Spleen (tissue), 11 donors: ENCODE measurements at regions not wholly inside any gene's neighbourhood (a gene's known extent, or its start where the extent isn't known, plus 50 kb on each side); places are given as distances from the start of the nearest gene placed in this dataset.

Source experiments
- DNase-seq: peaks from one replicate; pipeline ENCODE4 v3.0.0-alpha.2; 2020
- H3K27ac ChIP-seq, 8 donors: fragments of 200-600 bp; sonication (generic) in 7 of 8; 1 replicate in 4 of 8; 2 replicates in 4 of 8; pipeline versions ENCODE4 v1.5.0 to v1.8.0; 2016 to 2021; ENCODE audit warnings: inconsistent platforms in 4 of 8, mild to moderate bottlenecking in 4 of 8, moderate library complexity in 1 of 8
- H3K27me3 ChIP-seq, 7 donors: fragments of 200-600 bp; sonication (generic) in 6 of 7; replicated peaks in 1 of 7; 1 replicate in 4 of 7; 2 replicates in 3 of 7; pipeline versions ENCODE4 v1.5.0 to v1.8.0; 2016 to 2021; ENCODE audit warnings: inconsistent platforms in 3 of 7, mild to moderate bottlenecking in 1 of 7
- H3K36me3 ChIP-seq, 6 donors: fragments of 200-600 bp; sonication (generic) in 5 of 6; 1 replicate in 4 of 6; 2 replicates in 2 of 6; pipeline versions ENCODE4 v1.5.0 to v1.8.0; 2016 to 2021; ENCODE audit warnings: inconsistent platforms in 2 of 6
- H3K4me1 ChIP-seq, 6 donors: fragments of 200-600 bp; sonication (generic) in 5 of 6; 1 replicate in 3 of 6; 2 replicates in 3 of 6; pipeline versions ENCODE4 v1.5.0 to v1.8.0; 2016 to 2021; ENCODE audit warnings: inconsistent platforms in 3 of 6
- H3K4me3 ChIP-seq, 8 donors: fragments of 200-600 bp; sonication (generic) in 7 of 8; 1 replicate in 4 of 8; 2 replicates in 4 of 8; pipeline versions ENCODE4 v1.5.0 to v1.8.0; 2016 to 2021; ENCODE audit warnings: inconsistent platforms in 4 of 8, mild to moderate bottlenecking in 4 of 8, moderate library complexity in 2 of 8
- H3K9me3 ChIP-seq, 8 donors: fragments of 200-600 bp; sonication (generic) in 7 of 8; 1 replicate in 4 of 8; 2 replicates in 4 of 8; pipeline versions ENCODE4 v1.5.0 to v1.8.0; 2016 to 2021; ENCODE audit warnings: inconsistent platforms in 4 of 8
- CTCF ChIP-seq, 11 experiments: fragments of 200-600 bp in 7 of 11; fragments of 450-650 bp in 4 of 11; sonication (generic) in 4 of 11; IDR thresholded peaks in 8 of 11; conservative IDR thresholded peaks in 3 of 11; 1 replicate in 7 of 11; 2 replicates in 4 of 11; pipeline versions ENCODE4 v1.4.0 to v1.8.0; 2016 to 2021; ENCODE audit warnings: antibody characterized with exemption in 11 of 11, inconsistent platforms in 4 of 11, mild to moderate bottlenecking in 1 of 11
- POLR2A ChIP-seq, 3 donors: fragments of 450-650 bp; IDR thresholded peaks; one replicate each; pipeline ENCODE4 v1.5.1; 2017; ENCODE audit warnings: antibody characterized with exemption in 3 of 3, mild to moderate bottlenecking in 1 of 3
- POLR2AphosphoS5 ChIP-seq, 3 donors: sonication (generic); formaldehyde crosslinking; IDR thresholded peaks; one replicate each; pipeline ENCODE4 v1.5.1; 2017; ENCODE audit warnings: antibody characterized with exemption in 3 of 3
- WGBS, 5 donors: extraction: QIAGEN DNeasy Blood & Tissue Kit in 3 of 5; methylation state at CpG; one replicate each; pipeline versions ENCODE4 v1.1.5 to v1.1.7; 2013 to 2018; 5-methylcytosine and 5-hydroxymethylcytosine counted together
- intact Hi-C: fragments of 100-400 bp; cut with DNase I; formaldehyde crosslinking; loops from one replicate; pipeline ENCODE4 v1.15.0; 2023; ENCODE audit warnings: low total_unique reads
- donor health status: healthy with polysubstance abuse.
- donor health status: DM: no; HTN: no; CAD: no; lungs with moderate emphysema.
- donor health status: DM: no; HTN: no; CAD: no.
- donor health status: Bipolar disorder and iron deficiency.
- donor health status: healthy.
- donor health status: DM: no; HTN: no; CAD: no.
- donor health status: DM: yes; HTN: yes; CAD: no.

- no peak for DNase-seq
- no peak for TF ChIP-seq POLR2A (IDR thresholded peaks at IDR 0.05)
- TF ChIP-seq CTCF (IDR thresholded peaks at IDR 0.05 in 8 of 11, conservative IDR thresholded peaks at IDR 0.05 in 3 of 11): no peak
- TF ChIP-seq POLR2AphosphoS5 (IDR thresholded peaks at IDR 0.05): no peak
- WGBS, 5 donors: 91 to 96% (median 92%) methylated on average over 3 of the region's 3 CpGs
- Histone ChIP-seq H3K36me3 (no peaks in the 10 kb centered on the region), H3K4me3 (no peak overlapping the region), H3K4me1 (no peaks in the 10 kb centered on the region), H3K9me3 (no peaks in the 10 kb centered on the region), H3K27me3 (peaks cover 0 to 6% (median 0%) of the 10 kb centered on the region in 7 donors), H3K27ac (no peak overlapping the region)
- intact Hi-C loops: no loop called here
Observed at GRCh38 chr15:58235961-58236360, 97.8 kb downstream of the AQP9 start.

GRCh38 chr15:58240191-58240932, 102.2 kb downstream of the AQP9 start:
- H3K36me3 ChIP-seq: no peaks in the 10 kb centered on the region
- no peak overlapping the region for H3K27ac ChIP-seq
- no peaks in the 10 kb centered on the region for H3K4me1 ChIP-seq
- 89 to 96% (median 90%) methylated on average over 9 of the region's 9 CpGs for WGBS, 5 donors
- H3K27me3 ChIP-seq: no peaks in the 10 kb centered on the region
- no peak overlapping the region for H3K4me3 ChIP-seq
- no peaks in the 10 kb centered on the region for H3K9me3 ChIP-seq
- DNase-seq: no peak
- intact Hi-C loops: no loop called here
- TF ChIP-seq CTCF (IDR thresholded peaks at IDR 0.05 in 8 of 11, conservative IDR thresholded peaks at IDR 0.05 in 3 of 11) (no peak), POLR2AphosphoS5 (IDR thresholded peaks at IDR 0.05) (no peak), POLR2A (IDR thresholded peaks at IDR 0.05) (no peak)

GRCh38 chr15:58241872-58242271, 103.7 kb downstream of the AQP9 start:
- intact Hi-C loops: no loop called here
- no peaks in the 10 kb centered on the region for H3K9me3 ChIP-seq
- WGBS, 5 donors: 79 to 87% (median 81%) methylated on average over 7 of the region's 7 CpGs
- H3K4me1 ChIP-seq: no peaks in the 10 kb centered on the region
- H3K27me3 ChIP-seq: no peaks in the 10 kb centered on the region
- H3K36me3 ChIP-seq: no peaks in the 10 kb centered on the region
- H3K4me3 ChIP-seq: no peak overlapping the region
- TF ChIP-seq POLR2AphosphoS5 (IDR thresholded peaks at IDR 0.05): no peak
- no peak for TF ChIP-seq POLR2A (IDR thresholded peaks at IDR 0.05)
- TF ChIP-seq CTCF (IDR thresholded peaks at IDR 0.05 in 8 of 11, conservative IDR thresholded peaks at IDR 0.05 in 3 of 11): no peak
- H3K27ac ChIP-seq: no peak overlapping the region
- DNase-seq: no peak

GRCh38 chr15:58243070-58243469, 104.9 kb downstream of the AQP9 start:
- H3K4me1 ChIP-seq: peaks cover 0 to 7% (median under 1%) of the 10 kb centered on the region in 6 donors
- WGBS, 5 donors: 65 to 73% (median 72%) methylated on average over 7 of the region's 7 CpGs
- no peak for TF ChIP-seq POLR2AphosphoS5 (IDR thresholded peaks at IDR 0.05)
- no peak for TF ChIP-seq POLR2A (IDR thresholded peaks at IDR 0.05)
- TF ChIP-seq CTCF (IDR thresholded peaks at IDR 0.05 in 8 of 11, conservative IDR thresholded peaks at IDR 0.05 in 3 of 11): no peak
- DNase-seq: no peak
- no peaks in the 10 kb centered on the region for H3K9me3 ChIP-seq
- no peaks in the 10 kb centered on the region for H3K27me3 ChIP-seq
- H3K27ac ChIP-seq: no peak overlapping the region
- H3K4me3 ChIP-seq: no peak overlapping the region
- intact Hi-C loops: no loop called here
- no peaks in the 10 kb centered on the region for H3K36me3 ChIP-seq
